ENCODE measurements at regions not wholly inside any gene's neighbourhood (a gene's known extent, or its start where the extent isn't known, plus 50 kb on each side); places are given as distances from the start of the nearest gene placed in this dataset.

DNA sequence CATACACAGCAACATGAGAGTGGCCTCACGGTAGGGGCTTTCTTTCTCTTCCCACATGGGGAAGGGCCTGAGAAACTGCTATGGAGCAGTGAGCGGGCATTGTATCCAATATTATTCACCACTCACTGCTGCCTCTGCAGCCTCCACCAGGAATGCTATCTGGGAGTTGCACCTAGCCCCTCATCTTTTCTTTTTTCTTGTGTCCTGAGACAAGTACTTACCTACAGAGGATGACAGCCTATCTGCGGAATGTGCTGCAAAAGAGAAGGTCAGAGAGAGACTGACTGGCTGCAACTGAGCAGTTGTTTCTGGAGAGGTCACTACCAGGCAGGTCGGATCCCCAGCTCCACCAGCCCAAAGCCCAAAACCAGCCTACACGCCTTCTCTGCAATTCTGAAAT lies 52.1 kb upstream of the HTATIP2 start:
- TF ChIP-seq CTCF (conservative IDR thresholded peaks at IDR 0.05; ENCODE audit: low read depth, low read length), result no peak
- no peak for DNase-seq (ENCODE audit: low read depth)
- H3K4me3 ChIP-seq (ENCODE audit: low read depth, low read length), result no peak overlapping the region

- DNase-seq (ENCODE audit: low read depth), result no peak
- no peak for TF ChIP-seq CTCF (conservative IDR thresholded peaks at IDR 0.05; ENCODE audit: low read depth, low read length)
- H3K4me3 ChIP-seq (ENCODE audit: low read depth, low read length), result no peak overlapping the region
Measured at GRCh38 chr11:20310596-20311394, 52.7 kb upstream of the HTATIP2 start.

GRCh38 chr11:20310137-20310536 lies 53.4 kb upstream of the HTATIP2 start:
- no peak for TF ChIP-seq CTCF (conservative IDR thresholded peaks at IDR 0.05; ENCODE audit: low read depth, low read length)
- H3K4me3 ChIP-seq (ENCODE audit: low read depth, low read length), result no peak overlapping the region
- DNase-seq (ENCODE audit: low read depth), result peak; percentile 10

DNA sequence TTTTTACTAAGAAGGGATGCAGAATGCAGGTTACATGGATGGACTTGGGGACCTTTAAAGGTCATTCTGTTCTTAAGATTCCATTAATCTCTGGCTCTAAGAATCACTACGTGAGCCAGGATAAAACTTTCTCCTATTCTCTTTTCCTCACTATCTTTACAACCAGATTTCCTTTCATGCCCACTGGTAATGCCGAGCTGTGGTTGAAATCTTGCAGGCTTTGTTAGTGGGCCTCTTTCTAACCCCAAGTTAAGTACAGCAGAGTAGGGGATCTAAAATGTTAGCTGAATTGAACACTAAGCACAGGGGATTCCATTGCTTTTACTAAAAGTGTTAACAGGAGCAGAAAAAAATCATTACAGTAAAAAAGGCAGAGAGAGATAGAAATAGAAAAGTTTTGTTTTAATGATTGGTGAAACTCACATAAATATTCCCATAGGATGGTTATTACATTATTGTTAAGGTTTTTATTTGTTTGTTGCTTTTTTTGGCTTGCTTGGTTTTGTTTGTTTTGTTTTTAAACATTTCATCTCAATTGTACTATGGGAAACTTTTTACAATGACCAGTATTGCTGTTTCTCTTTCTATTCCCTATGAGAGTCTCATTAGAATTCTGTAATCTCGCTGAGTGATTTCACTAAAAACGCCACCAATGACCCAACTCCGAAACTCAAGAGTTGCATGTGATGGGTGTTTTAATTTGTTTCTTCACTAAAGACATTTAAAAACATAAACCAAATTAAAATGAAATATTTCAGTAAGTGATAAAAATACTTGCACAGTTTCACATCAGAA lies 54.1 kb upstream of the HTATIP2 start:
- no peak for DNase-seq (ENCODE audit: low read depth)
- TF ChIP-seq CTCF (conservative IDR thresholded peaks at IDR 0.05; ENCODE audit: low read depth, low read length), result no peak
- no peak overlapping the region for H3K4me3 ChIP-seq (ENCODE audit: low read depth, low read length)

- no peak overlapping the region for H3K4me3 ChIP-seq (ENCODE audit: low read depth, low read length)
- no peak for DNase-seq (ENCODE audit: low read depth)
- TF ChIP-seq CTCF (conservative IDR thresholded peaks at IDR 0.05; ENCODE audit: low read depth, low read length), result no peak
Measured at GRCh38 chr11:20308601-20309000, 54.9 kb upstream of the HTATIP2 start.

GRCh38 chr11:20303391-20303965 lies 60.0 kb upstream of the HTATIP2 start:
- no peak overlapping the region for H3K4me3 ChIP-seq (ENCODE audit: low read depth, low read length)
- DNase-seq (ENCODE audit: low read depth), result no peak
- no peak for TF ChIP-seq CTCF (conservative IDR thresholded peaks at IDR 0.05; ENCODE audit: low read depth, low read length)
